Spleen (tissue), 7 donors: ENCODE measurements at regions not wholly inside any gene's neighbourhood (a gene's known extent, or its start where the extent isn't known, plus 50 kb on each side); places are given as distances from the start of the nearest gene placed in this dataset.

ENCODE experiments used
- POLR2A ChIP-seq, 3 donors: fragments of 450-650 bp; IDR thresholded peaks; one replicate each; pipeline ENCODE4 v1.5.1; 2017; ENCODE audit warnings: antibody characterized with exemption in 3 of 3, mild to moderate bottlenecking in 1 of 3
- TF ChIP-seq, protein P1 (sequence below), 11 experiments: fragments of 200-600 bp in 7 of 11; fragments of 450-650 bp in 4 of 11; sonication (generic) in 4 of 11; IDR thresholded peaks in 8 of 11; conservative IDR thresholded peaks in 3 of 11; 1 replicate in 7 of 11; 2 replicates in 4 of 11; pipeline versions ENCODE4 v1.4.0 to v1.8.0; 2016 to 2021; ENCODE audit warnings: antibody characterized with exemption in 11 of 11, inconsistent platforms in 4 of 11, mild to moderate bottlenecking in 1 of 11
- donor health status: DM: no; HTN: no; CAD: no; lungs with moderate emphysema.
- donor health status: DM: no; HTN: no; CAD: no.
- donor health status: DM: no; HTN: no; CAD: no.

DNA sequence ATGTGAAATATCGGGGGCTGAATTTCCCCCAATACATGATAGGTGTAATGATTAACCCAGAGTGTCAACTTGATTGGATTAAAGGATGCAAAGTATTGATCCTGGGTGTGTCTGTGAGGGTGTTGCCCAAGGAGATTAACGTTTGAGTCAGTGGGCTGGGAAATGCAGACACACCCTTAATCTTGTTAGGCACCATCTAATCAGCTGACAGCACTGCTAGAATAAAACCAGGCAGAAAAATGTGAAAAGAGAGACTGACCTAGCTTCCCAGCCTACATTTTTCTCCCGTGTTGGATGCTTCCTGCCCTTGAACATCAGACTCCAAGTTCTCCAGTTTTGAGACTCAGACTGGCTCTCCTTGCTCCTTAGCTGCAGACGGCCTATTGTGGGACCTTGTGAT lies 247.8 kb downstream of the OTOL1 start:
- TF ChIP-seq, protein P1, sequence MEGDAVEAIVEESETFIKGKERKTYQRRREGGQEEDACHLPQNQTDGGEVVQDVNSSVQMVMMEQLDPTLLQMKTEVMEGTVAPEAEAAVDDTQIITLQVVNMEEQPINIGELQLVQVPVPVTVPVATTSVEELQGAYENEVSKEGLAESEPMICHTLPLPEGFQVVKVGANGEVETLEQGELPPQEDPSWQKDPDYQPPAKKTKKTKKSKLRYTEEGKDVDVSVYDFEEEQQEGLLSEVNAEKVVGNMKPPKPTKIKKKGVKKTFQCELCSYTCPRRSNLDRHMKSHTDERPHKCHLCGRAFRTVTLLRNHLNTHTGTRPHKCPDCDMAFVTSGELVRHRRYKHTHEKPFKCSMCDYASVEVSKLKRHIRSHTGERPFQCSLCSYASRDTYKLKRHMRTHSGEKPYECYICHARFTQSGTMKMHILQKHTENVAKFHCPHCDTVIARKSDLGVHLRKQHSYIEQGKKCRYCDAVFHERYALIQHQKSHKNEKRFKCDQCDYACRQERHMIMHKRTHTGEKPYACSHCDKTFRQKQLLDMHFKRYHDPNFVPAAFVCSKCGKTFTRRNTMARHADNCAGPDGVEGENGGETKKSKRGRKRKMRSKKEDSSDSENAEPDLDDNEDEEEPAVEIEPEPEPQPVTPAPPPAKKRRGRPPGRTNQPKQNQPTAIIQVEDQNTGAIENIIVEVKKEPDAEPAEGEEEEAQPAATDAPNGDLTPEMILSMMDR (IDR thresholded peaks at IDR 0.05 in 8 of 11, conservative IDR thresholded peaks at IDR 0.05 in 3 of 11), result no peak
- TF ChIP-seq POLR2A (IDR thresholded peaks at IDR 0.05), result no peak
